ENCODE measurements at regions not wholly inside any gene's neighbourhood (a gene's known extent, or its start where the extent isn't known, plus 50 kb on each side); places are given as distances from the start of the nearest gene placed in this dataset.

DNA sequence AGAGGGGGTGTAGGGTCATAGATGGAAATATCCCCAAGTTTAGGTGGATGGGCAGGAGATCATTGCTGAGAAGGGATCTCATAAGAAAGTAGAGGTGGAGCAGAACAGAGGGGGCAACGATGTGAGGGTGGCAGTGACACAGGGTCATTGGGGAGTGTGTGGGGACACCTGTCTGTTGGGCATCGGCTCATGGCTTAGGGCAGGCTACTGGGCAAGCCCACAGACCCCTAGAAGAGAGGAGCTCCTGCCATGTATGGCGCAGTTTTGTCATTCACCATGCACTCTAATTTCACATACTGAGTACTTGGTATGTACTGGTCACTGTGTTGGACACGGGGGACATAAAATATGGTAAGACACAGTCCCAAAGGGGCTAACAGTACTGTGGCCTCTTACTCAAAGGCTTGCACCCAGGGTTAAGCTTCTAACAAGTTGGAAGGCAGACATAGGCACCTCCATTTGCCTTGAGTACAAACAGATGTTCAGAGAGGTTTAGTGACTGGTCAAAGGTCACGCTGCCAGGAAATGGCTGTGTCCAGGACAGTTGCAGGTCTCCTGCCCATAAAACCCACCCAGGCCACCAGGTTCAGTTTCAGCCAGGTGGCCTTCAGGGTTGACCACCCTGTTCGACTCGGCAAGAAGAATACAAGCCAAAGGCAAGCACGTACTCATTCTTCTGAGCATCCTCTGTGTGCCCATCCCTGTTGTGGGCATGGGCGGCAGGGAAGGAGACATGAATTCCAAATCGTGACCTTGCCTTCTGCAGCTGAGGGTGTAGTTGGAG, 580.2 kb downstream of the KCNJ18 start:
- Histone ChIP-seq H4K20me1 (ENCODE audit: insufficient read depth) (no peaks in the 10 kb centered on the region), H2AFZ (ENCODE audit: low read depth, low read length) (no peak overlapping the region), H3K79me2 (replicated peaks; ENCODE audit: insufficient read depth, low read length) (no peaks in the 10 kb centered on the region), H3K9me2 (ENCODE audit: insufficient read depth, low read length) (no peaks in the 10 kb centered on the region), H3K9ac (ENCODE audit: low read length) (no peak overlapping the region), H3K27ac (ENCODE audit: low read length) (no peak overlapping the region), H3K4me2 (ENCODE audit: low read length) (no peak overlapping the region), H3K4me3 (ENCODE audit: low read length) (no peak overlapping the region), H3K36me3 (ENCODE audit: insufficient read depth, low read length) (no peaks in the 10 kb centered on the region), H3F3A (ENCODE audit: insufficient read depth, low read length, poor library complexity, severe bottlenecking) (no peaks in the 10 kb centered on the region), H3K9me3 (ENCODE audit: low read length) (peaks cover 5% of the 10 kb centered on the region), H3K27me3 (ENCODE audit: insufficient read depth, low read depth, low read length) (no peaks in the 10 kb centered on the region)
- no peak for TF ChIP-seq RAD21 (conservative IDR thresholded peaks at IDR 0.05)
- no peak for TF ChIP-seq EZH2 (IDR thresholded peaks at IDR 0.05; ENCODE audit: borderline replicate concordance, insufficient read depth, low read length, poor library complexity, severe bottlenecking)
- no peak for TF ChIP-seq MXI1 (conservative IDR thresholded peaks at IDR 0.05; ENCODE audit: poor library complexity, severe bottlenecking)
- TF ChIP-seq SMC3 (conservative IDR thresholded peaks at IDR 0.05; ENCODE audit: poor library complexity) = no peak
- TF ChIP-seq POLR2AphosphoS5 (IDR thresholded peaks at IDR 0.05) = no peak
- TF ChIP-seq, protein P1, sequence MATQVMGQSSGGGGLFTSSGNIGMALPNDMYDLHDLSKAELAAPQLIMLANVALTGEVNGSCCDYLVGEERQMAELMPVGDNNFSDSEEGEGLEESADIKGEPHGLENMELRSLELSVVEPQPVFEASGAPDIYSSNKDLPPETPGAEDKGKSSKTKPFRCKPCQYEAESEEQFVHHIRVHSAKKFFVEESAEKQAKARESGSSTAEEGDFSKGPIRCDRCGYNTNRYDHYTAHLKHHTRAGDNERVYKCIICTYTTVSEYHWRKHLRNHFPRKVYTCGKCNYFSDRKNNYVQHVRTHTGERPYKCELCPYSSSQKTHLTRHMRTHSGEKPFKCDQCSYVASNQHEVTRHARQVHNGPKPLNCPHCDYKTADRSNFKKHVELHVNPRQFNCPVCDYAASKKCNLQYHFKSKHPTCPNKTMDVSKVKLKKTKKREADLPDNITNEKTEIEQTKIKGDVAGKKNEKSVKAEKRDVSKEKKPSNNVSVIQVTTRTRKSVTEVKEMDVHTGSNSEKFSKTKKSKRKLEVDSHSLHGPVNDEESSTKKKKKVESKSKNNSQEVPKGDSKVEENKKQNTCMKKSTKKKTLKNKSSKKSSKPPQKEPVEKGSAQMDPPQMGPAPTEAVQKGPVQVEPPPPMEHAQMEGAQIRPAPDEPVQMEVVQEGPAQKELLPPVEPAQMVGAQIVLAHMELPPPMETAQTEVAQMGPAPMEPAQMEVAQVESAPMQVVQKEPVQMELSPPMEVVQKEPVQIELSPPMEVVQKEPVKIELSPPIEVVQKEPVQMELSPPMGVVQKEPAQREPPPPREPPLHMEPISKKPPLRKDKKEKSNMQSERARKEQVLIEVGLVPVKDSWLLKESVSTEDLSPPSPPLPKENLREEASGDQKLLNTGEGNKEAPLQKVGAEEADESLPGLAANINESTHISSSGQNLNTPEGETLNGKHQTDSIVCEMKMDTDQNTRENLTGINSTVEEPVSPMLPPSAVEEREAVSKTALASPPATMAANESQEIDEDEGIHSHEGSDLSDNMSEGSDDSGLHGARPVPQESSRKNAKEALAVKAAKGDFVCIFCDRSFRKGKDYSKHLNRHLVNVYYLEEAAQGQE (IDR thresholded peaks at IDR 0.05; ENCODE audit: borderline replicate concordance) = no peak
- no peak for TF ChIP-seq EP300 (conservative IDR thresholded peaks at IDR 0.05; ENCODE audit: poor library complexity, severe bottlenecking)
- TF ChIP-seq TAF1 (IDR thresholded peaks at IDR 0.05; ENCODE audit: low read depth) = no peak
- TF ChIP-seq, protein P2, sequence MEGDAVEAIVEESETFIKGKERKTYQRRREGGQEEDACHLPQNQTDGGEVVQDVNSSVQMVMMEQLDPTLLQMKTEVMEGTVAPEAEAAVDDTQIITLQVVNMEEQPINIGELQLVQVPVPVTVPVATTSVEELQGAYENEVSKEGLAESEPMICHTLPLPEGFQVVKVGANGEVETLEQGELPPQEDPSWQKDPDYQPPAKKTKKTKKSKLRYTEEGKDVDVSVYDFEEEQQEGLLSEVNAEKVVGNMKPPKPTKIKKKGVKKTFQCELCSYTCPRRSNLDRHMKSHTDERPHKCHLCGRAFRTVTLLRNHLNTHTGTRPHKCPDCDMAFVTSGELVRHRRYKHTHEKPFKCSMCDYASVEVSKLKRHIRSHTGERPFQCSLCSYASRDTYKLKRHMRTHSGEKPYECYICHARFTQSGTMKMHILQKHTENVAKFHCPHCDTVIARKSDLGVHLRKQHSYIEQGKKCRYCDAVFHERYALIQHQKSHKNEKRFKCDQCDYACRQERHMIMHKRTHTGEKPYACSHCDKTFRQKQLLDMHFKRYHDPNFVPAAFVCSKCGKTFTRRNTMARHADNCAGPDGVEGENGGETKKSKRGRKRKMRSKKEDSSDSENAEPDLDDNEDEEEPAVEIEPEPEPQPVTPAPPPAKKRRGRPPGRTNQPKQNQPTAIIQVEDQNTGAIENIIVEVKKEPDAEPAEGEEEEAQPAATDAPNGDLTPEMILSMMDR (IDR thresholded peaks at IDR 0.05; ENCODE audit: poor library complexity, severe bottlenecking) = no peak

DNA sequence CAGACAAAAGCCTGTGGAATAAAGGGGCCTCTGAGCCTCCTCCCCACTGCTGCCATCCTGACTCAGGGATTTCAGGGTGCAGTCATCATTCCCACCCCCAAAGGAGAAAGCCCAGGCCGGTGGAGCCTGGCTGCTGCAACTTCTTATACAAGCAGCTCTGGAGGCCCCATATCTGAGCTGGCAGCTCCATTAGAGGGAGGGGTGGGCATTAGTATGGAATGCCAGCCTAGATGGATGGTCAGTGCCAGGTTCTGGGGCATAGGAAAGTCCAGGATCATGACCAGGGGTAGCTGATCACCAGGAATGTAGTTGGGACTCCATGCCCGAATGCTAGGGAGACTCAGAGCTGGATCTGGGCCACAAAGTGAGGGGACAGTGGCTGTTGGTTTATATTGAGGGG, 581.0 kb downstream of the KCNJ18 start:
- Histone ChIP-seq H3K79me2 (replicated peaks; ENCODE audit: insufficient read depth, low read length) (no peaks in the 10 kb centered on the region), H3K27me3 (ENCODE audit: insufficient read depth, low read depth, low read length) (no peaks in the 10 kb centered on the region), H3K9me3 (ENCODE audit: low read length) (peaks cover 4% of the 10 kb centered on the region), H3F3A (ENCODE audit: insufficient read depth, low read length, poor library complexity, severe bottlenecking) (no peaks in the 10 kb centered on the region), H3K9me2 (ENCODE audit: insufficient read depth, low read length) (no peaks in the 10 kb centered on the region), H3K27ac (ENCODE audit: low read length) (no peak overlapping the region), H3K36me3 (ENCODE audit: insufficient read depth, low read length) (no peaks in the 10 kb centered on the region), H3K9ac (ENCODE audit: low read length) (no peak overlapping the region), H4K20me1 (ENCODE audit: insufficient read depth) (no peaks in the 10 kb centered on the region), H3K4me2 (ENCODE audit: low read length) (no peak overlapping the region), H3K4me3 (ENCODE audit: low read length) (no peak overlapping the region), H2AFZ (ENCODE audit: low read depth, low read length) (no peak overlapping the region)
- TF ChIP-seq EP300 (conservative IDR thresholded peaks at IDR 0.05; ENCODE audit: poor library complexity, severe bottlenecking) (no peak), SMC3 (conservative IDR thresholded peaks at IDR 0.05; ENCODE audit: poor library complexity) (no peak), EZH2 (IDR thresholded peaks at IDR 0.05; ENCODE audit: borderline replicate concordance, insufficient read depth, low read length, poor library complexity, severe bottlenecking) (no peak), TAF1 (IDR thresholded peaks at IDR 0.05; ENCODE audit: low read depth) (no peak), POLR2AphosphoS5 (IDR thresholded peaks at IDR 0.05) (no peak), MXI1 (conservative IDR thresholded peaks at IDR 0.05; ENCODE audit: poor library complexity, severe bottlenecking) (no peak), RAD21 (conservative IDR thresholded peaks at IDR 0.05) (no peak)
- TF ChIP-seq, protein P2 (IDR thresholded peaks at IDR 0.05; ENCODE audit: poor library complexity, severe bottlenecking) = no peak
- TF ChIP-seq, protein P1 (IDR thresholded peaks at IDR 0.05; ENCODE audit: borderline replicate concordance) = no peak
